HEK293 (cell line): ENCODE measurements at regions not wholly inside any gene's neighbourhood (a gene's known extent, or its start where the extent isn't known, plus 50 kb on each side); places are given as distances from the start of the nearest gene placed in this dataset.

ENCODE experiments used
- ZBTB7A ChIP-seq: fragments of 450-650 bp; formaldehyde crosslinking; IDR thresholded peaks from 2 replicates; pipeline ENCODE4 v1.5.1; 2016; ENCODE audit warnings: low read depth, missing biosample characterization, missing genetic modification characterization
- ZNF274 ChIP-seq, 2 experiments: fragments of 200-500 bp in 1 of 2; fragments of 450-650 bp in 1 of 2; sonication (Bioruptor generic) in 1 of 2; formaldehyde crosslinking in 1 of 2; IDR thresholded peaks; 2 replicates each; pipeline versions ENCODE4 v1.5.1 to v1.6.1; 2014 to 2016; ENCODE audit warnings: borderline replicate concordance in 1 of 2, inconsistent platforms in 1 of 2, low read length in 1 of 2, missing biosample characterization in 1 of 2, missing genetic modification characterization in 1 of 2
- ZNF501 ChIP-seq: fragments of 450-650 bp; formaldehyde crosslinking; IDR thresholded peaks from 2 replicates; pipeline ENCODE4 v1.5.1; 2016; ENCODE audit warnings: missing biosample characterization, missing genetic modification characterization
- ZNF510 ChIP-seq: fragments of 450-650 bp; formaldehyde crosslinking; IDR thresholded peaks from 2 replicates; pipeline ENCODE4 v1.5.1; 2018; ENCODE audit warnings: mild to moderate bottlenecking, missing genetic modification characterization, missing biosample characterization; ENCODE audit not compliant: insufficient replicate concordance
- ZNF585B ChIP-seq: fragments of 450-650 bp; formaldehyde crosslinking; IDR thresholded peaks from 2 replicates; pipeline ENCODE4 v1.5.1; 2016; ENCODE audit warnings: missing biosample characterization, missing genetic modification characterization
- TF ChIP-seq, protein P1 (sequence below): fragments of 450-650 bp; formaldehyde crosslinking; IDR thresholded peaks from 2 replicates; pipeline ENCODE4 v1.5.1; 2016; ENCODE audit warnings: missing biosample characterization, missing genetic modification characterization

DNA sequence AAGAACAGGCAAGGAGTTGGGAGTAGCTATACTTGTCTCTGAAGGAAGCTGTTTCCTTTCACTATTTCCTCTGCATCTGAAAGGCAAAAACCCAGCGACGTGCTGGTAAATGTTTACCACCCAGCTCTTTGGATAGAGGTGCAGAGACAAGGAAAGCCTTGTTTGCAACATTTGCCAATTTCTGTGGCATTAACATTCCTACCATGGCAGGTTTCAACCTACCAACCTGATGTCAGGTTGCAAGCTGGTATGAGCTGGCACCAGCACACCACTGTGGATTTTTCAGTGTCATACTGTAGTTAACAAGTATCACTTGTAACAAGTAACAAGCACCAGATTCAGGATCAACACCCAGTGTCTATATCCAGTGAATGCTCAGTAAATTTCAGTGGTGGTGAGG lies 294.8 kb upstream of the TMPO start:
- TF ChIP-seq ZNF274 (IDR thresholded peaks at IDR 0.05; ENCODE audit: low read length) (no peak), ZNF274 (tag by site-specific recombination; IDR thresholded peaks at IDR 0.05; ENCODE audit: borderline replicate concordance) (no peak), ZNF501 (tag by site-specific recombination) (no peak), ZNF510 (tag by site-specific recombination) (no peak), ZBTB7A (tag by site-specific recombination) (no peak), ZNF585B (tag by site-specific recombination) (no peak)
- TF ChIP-seq, protein P1, sequence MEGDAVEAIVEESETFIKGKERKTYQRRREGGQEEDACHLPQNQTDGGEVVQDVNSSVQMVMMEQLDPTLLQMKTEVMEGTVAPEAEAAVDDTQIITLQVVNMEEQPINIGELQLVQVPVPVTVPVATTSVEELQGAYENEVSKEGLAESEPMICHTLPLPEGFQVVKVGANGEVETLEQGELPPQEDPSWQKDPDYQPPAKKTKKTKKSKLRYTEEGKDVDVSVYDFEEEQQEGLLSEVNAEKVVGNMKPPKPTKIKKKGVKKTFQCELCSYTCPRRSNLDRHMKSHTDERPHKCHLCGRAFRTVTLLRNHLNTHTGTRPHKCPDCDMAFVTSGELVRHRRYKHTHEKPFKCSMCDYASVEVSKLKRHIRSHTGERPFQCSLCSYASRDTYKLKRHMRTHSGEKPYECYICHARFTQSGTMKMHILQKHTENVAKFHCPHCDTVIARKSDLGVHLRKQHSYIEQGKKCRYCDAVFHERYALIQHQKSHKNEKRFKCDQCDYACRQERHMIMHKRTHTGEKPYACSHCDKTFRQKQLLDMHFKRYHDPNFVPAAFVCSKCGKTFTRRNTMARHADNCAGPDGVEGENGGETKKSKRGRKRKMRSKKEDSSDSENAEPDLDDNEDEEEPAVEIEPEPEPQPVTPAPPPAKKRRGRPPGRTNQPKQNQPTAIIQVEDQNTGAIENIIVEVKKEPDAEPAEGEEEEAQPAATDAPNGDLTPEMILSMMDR (tag by site-specific recombination) = no peak
